ENCODE measurements at regions not wholly inside any gene's neighbourhood (a gene's known extent, or its start where the extent isn't known, plus 50 kb on each side); places are given as distances from the start of the nearest gene placed in this dataset.

DNA sequence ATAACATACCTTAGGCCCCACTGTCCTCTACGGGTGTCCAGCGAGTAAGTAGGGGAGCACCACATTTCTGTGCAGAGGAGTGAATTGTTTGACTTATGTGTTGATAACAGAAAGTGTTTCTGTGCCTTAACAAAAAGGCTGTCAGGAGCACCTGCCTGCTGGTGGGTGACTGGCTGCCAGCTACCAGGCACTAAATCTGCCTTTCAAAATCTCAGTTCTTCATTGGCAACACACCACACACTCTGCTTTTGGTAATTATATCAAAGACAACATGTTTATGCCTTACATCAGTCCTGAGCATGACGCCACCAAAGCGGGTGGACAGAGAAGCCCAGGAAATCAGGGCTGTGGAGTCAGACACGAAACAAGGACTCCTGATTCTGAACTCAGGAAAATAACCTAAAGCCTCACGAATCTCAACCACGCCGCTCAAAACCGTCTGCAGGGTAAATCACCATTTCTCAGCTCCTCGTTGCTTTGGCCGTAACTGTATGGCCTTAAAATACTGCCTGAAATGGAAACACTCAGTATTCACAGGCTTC is 105.2 kb upstream of the SOX1 start:
- FAIRE-seq (no peak), DNase-seq (no peak)
- no peak overlapping the region for H3K4me3 ChIP-seq (ENCODE audit: low read length in 3 of 3)
- intact Hi-C loops (cut with DNase I), result no loop called here
- H3K27me3 ChIP-seq (ENCODE audit: control insufficient read depth, insufficient read depth, low read length), result no peaks in the 10 kb centered on the region
- H3K36me3 ChIP-seq (ENCODE audit: control insufficient read depth in 2 of 3, insufficient read depth in 3 of 3, low read length in 3 of 3), result no peaks in the 10 kb centered on the region
- TF ChIP-seq, protein P1, sequence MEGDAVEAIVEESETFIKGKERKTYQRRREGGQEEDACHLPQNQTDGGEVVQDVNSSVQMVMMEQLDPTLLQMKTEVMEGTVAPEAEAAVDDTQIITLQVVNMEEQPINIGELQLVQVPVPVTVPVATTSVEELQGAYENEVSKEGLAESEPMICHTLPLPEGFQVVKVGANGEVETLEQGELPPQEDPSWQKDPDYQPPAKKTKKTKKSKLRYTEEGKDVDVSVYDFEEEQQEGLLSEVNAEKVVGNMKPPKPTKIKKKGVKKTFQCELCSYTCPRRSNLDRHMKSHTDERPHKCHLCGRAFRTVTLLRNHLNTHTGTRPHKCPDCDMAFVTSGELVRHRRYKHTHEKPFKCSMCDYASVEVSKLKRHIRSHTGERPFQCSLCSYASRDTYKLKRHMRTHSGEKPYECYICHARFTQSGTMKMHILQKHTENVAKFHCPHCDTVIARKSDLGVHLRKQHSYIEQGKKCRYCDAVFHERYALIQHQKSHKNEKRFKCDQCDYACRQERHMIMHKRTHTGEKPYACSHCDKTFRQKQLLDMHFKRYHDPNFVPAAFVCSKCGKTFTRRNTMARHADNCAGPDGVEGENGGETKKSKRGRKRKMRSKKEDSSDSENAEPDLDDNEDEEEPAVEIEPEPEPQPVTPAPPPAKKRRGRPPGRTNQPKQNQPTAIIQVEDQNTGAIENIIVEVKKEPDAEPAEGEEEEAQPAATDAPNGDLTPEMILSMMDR (IDR thresholded peaks at IDR 0.05; ENCODE audit: borderline replicate concordance, extremely low read depth, insufficient read depth), result no peak
- H3K27ac ChIP-seq (ENCODE audit: low read depth in 2 of 2, low read length in 2 of 2), result no peak overlapping the region
- no peaks in the 10 kb centered on the region for H3K4me1 ChIP-seq (ENCODE audit: control insufficient read depth in 2 of 3, insufficient read depth in 2 of 3, low read depth in 1 of 3, low read length in 3 of 3)
- H3K9me3 ChIP-seq (ENCODE audit: control insufficient read depth in 2 of 3, insufficient read depth in 1 of 3, low read length in 3 of 3), result no peaks in the 10 kb centered on the region
- H3K9ac ChIP-seq (ENCODE audit: low read length in 3 of 3), result no peak overlapping the region

DNA sequence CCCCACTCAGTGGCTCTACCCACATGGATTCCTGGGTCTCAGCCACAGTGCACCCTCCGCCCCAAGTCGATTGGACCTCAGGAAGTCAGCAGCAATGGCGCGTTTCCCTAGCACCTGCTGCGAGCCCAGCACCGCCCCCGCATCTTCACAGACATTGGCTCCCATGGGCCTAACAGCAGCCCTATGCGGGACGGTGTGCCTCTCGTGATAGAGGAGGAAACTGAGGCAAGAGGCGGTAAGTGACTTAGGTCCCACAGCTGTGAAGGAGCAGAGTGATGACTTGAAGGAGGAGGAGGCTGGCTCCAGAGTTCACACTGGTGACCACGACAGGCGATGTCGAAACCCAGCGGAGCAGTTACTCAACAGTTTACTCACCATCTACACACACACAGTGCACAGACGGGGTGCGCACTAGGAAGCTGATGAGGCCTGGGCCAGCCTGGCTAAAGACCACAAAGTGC is 104.5 kb upstream of the SOX1 start:
- Histone ChIP-seq H3K27ac (ENCODE audit: low read depth in 2 of 2, low read length in 2 of 2) (no peak overlapping the region), H3K36me3 (ENCODE audit: control insufficient read depth in 2 of 3, insufficient read depth in 3 of 3, low read length in 3 of 3) (no peaks in the 10 kb centered on the region), H3K9ac (ENCODE audit: low read length in 3 of 3) (no peak overlapping the region), H3K4me3 (ENCODE audit: low read length in 3 of 3) (no peak overlapping the region), H3K9me3 (ENCODE audit: control insufficient read depth in 2 of 3, insufficient read depth in 1 of 3, low read length in 3 of 3) (no peaks in the 10 kb centered on the region), H3K4me1 (ENCODE audit: control insufficient read depth in 2 of 3, insufficient read depth in 2 of 3, low read depth in 1 of 3, low read length in 3 of 3) (no peaks in the 10 kb centered on the region), H3K27me3 (ENCODE audit: control insufficient read depth, insufficient read depth, low read length) (no peaks in the 10 kb centered on the region)
- FAIRE-seq, result no peak
- intact Hi-C loops (cut with DNase I), result no loop called here
- TF ChIP-seq, protein P1 (IDR thresholded peaks at IDR 0.05; ENCODE audit: borderline replicate concordance, extremely low read depth, insufficient read depth), result no peak
- DNase-seq, result peak in 1 of 5 donors; percentile 19

DNA sequence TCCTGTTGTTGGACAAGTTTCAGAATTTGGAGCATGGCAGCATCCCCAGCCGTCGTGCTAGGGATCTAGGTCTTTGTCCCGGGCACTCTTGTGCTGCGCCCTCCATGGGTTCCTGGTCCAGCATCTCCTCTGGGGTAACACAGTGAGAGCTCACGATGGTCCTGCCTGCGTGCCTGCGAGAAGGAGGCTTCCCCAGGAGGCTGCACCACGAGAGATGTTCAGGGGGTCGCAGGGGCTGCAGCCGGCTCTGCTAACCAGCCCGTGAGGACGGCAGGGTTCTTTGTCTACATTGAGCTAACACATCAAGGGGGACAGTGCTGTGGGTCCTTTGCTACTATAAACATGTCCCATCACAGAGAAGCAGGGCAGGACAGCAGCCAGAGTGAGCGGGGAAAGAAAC is 103.9 kb upstream of the SOX1 start:
- no peak overlapping the region for H3K9ac ChIP-seq (ENCODE audit: low read length in 3 of 3)
- intact Hi-C loops (cut with DNase I), result no loop called here
- H3K36me3 ChIP-seq (ENCODE audit: control insufficient read depth in 2 of 3, insufficient read depth in 3 of 3, low read length in 3 of 3), result no peaks in the 10 kb centered on the region
- H3K4me1 ChIP-seq (ENCODE audit: control insufficient read depth in 2 of 3, insufficient read depth in 2 of 3, low read depth in 1 of 3, low read length in 3 of 3), result no peaks in the 10 kb centered on the region
- no peak overlapping the region for H3K4me3 ChIP-seq (ENCODE audit: low read length in 3 of 3)
- no peaks in the 10 kb centered on the region for H3K9me3 ChIP-seq (ENCODE audit: control insufficient read depth in 2 of 3, insufficient read depth in 1 of 3, low read length in 3 of 3)
- no peaks in the 10 kb centered on the region for H3K27me3 ChIP-seq (ENCODE audit: control insufficient read depth, insufficient read depth, low read length)
- TF ChIP-seq, protein P1 (IDR thresholded peaks at IDR 0.05; ENCODE audit: borderline replicate concordance, extremely low read depth, insufficient read depth), result no peak
- no peak overlapping the region for H3K27ac ChIP-seq (ENCODE audit: low read depth in 2 of 2, low read length in 2 of 2)
- FAIRE-seq, result no peak
- DNase-seq, result peak in 1 of 5 donors; percentile 20

Data from kidney (tissue), 13 donors.